ENCODE measurements at regions not wholly inside any gene's neighbourhood (a gene's known extent, or its start where the extent isn't known, plus 50 kb on each side); places are given as distances from the start of the nearest gene placed in this dataset.

DNA sequence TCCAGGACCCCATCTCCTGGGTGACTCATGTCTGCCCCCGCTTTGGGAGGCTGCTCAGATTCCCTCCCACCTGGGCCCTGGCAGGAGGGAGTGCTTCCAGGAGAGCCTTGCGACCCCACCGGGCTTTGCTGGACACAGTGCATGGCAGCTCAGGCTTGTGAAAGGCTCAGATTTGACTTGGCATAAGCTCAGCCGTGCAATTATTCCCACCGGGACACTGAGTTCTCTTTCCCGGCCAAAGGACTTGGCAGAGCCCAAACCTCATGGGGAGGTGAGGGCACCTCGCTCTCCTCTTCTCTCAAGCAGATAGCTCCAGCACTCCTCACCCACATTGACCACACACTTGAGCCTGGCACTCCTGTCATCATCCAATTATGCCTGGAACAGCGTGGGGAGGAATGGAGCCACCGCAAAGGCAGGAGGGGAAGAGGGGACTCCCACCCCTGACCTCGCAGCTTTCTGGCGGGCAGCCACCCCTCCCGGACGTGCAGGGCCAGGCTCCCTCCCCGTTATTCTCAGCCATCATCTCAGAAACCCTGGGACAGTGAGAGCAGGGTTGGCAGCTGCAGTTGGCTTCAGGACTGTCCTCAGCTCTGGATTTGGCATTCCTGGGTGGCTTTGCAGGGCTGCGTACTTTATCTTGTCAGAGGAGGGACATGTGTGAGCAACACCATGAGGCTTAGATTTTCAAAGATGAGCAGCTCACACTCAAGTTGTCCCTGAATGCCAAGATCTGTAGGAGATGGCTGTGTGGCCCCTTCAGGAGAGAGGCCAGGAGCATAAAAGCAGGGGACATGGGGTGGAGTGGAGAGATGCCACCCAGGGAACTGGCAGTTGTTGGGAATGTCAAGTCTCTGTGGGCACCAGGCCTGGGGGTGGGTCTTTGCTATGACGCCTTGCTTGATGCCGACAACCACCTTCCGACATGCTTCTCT, 306.2 kb downstream of the TEX29 start:
- H3K4me3 ChIP-seq, result no peak overlapping the region
- ATAC-seq (no peak), DNase-seq (no peak)
- TF ChIP-seq, protein P1, sequence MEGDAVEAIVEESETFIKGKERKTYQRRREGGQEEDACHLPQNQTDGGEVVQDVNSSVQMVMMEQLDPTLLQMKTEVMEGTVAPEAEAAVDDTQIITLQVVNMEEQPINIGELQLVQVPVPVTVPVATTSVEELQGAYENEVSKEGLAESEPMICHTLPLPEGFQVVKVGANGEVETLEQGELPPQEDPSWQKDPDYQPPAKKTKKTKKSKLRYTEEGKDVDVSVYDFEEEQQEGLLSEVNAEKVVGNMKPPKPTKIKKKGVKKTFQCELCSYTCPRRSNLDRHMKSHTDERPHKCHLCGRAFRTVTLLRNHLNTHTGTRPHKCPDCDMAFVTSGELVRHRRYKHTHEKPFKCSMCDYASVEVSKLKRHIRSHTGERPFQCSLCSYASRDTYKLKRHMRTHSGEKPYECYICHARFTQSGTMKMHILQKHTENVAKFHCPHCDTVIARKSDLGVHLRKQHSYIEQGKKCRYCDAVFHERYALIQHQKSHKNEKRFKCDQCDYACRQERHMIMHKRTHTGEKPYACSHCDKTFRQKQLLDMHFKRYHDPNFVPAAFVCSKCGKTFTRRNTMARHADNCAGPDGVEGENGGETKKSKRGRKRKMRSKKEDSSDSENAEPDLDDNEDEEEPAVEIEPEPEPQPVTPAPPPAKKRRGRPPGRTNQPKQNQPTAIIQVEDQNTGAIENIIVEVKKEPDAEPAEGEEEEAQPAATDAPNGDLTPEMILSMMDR (IDR thresholded peaks at IDR 0.05), result no peak
- intact Hi-C loops (cut with DNase I, micrococcal nuclease), result no loop called here
- H3K36me3 ChIP-seq (ENCODE audit: low read depth), result no peaks in the 10 kb centered on the region
- H3K9me3 ChIP-seq, result no peaks in the 10 kb centered on the region
- H3K4me1 ChIP-seq (ENCODE audit: low read depth), result no peaks in the 10 kb centered on the region

DNA sequence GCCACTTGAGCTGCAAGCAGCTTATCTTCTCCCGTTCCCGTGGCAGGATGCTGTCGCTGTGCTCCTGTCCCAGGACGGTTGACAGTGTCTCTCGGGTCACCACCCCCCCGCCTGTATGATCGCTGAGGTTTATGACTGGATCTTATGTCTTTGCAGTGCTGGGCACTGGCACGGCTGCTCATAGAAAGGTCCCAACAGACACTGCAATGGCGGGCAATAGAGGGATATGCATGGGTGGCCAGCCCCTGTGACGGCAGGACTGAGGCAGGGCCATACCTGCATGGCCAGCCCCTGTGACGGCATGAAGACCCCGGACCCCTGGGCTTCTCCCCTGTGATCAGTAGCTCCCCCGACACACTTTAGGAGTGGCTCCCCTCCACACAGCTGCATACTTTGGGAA, 307.2 kb downstream of the TEX29 start:
- TF ChIP-seq, protein P1 (IDR thresholded peaks at IDR 0.05), result no peak
- no peak for DNase-seq
- no peaks in the 10 kb centered on the region for H3K36me3 ChIP-seq (ENCODE audit: low read depth)
- intact Hi-C loops (cut with DNase I, micrococcal nuclease), result no loop called here
- no peak for ATAC-seq
- no peaks in the 10 kb centered on the region for H3K4me1 ChIP-seq (ENCODE audit: low read depth)
- no peaks in the 10 kb centered on the region for H3K9me3 ChIP-seq
- H3K4me3 ChIP-seq, result no peak overlapping the region

DNA sequence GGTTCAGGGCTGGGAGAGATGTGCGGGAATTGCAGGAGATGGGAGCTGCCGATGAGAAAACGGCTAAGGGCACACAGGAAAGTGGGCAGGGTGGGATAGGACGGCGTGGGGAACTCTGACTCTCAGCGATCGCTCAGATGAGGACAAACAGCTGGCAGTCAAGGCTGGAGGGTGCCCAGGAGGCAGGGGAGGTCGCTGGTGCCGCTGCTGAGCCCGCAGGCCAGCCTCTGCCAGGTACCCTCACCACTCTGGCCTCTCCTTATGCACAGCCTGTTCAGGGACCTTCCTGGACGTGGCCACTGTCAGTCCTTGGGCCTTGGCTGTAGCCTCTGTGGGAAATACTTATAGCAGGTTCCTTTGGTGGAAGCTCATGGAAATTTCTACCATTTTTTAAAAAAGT, 308.6 kb downstream of the TEX29 start:
- DNase-seq (no peak), ATAC-seq (no peak)
- intact Hi-C loops (cut with DNase I, micrococcal nuclease), result no loop called here
- TF ChIP-seq, protein P1 (IDR thresholded peaks at IDR 0.05), result no peak
- no peaks in the 10 kb centered on the region for H3K4me1 ChIP-seq (ENCODE audit: low read depth)
- no peak overlapping the region for H3K4me3 ChIP-seq
- no peaks in the 10 kb centered on the region for H3K36me3 ChIP-seq (ENCODE audit: low read depth)
- no peaks in the 10 kb centered on the region for H3K9me3 ChIP-seq

DNA sequence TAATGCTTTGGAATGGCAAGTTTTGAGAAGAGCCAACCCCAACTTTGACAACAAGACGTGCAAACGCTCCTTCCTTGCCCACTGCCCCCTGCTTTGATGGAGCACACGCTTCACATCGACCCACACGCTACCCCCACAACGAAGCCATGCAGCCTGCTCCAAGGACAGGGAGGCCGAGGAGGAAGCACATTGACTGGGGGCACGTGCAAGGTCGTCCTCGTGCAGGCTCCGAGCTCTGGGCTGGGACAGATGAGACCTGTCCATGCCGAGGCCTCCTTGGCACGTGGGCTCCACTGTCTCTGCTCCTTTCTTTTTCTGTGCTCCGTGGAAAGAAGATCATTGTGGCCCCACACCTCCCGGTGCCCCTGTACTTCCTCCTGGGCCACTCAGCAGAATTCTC, 309.0 kb downstream of the TEX29 start:
- TF ChIP-seq, protein P1 (IDR thresholded peaks at IDR 0.05), result no peak
- Histone ChIP-seq H3K36me3 (ENCODE audit: low read depth) (no peaks in the 10 kb centered on the region), H3K4me3 (no peak overlapping the region), H3K9me3 (no peaks in the 10 kb centered on the region), H3K4me1 (ENCODE audit: low read depth) (no peaks in the 10 kb centered on the region)
- DNase-seq, result no peak
- intact Hi-C loops (cut with DNase I, micrococcal nuclease), result no loop called here
- no peak for ATAC-seq

DNA sequence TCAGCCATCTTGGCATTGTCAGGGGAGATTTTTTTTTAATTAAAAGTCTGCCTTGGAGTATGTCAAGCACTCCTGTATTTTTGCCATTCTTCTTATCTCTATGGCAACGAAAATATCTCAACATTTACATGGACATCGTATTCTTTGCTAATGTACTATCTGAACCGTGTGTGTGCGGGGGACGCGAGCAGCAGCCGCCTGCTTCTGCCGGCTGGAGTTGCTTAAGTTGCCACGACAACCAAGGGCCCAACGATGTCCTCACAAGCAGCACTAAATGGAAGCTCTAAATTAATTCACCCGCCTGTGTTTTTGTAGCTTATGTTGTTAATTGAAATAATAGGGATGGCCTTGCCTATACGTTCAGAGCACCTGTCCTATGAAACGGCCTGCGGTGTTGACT, 309.5 kb downstream of the TEX29 start:
- Histone ChIP-seq H3K4me1 (ENCODE audit: low read depth) (no peaks in the 10 kb centered on the region), H3K36me3 (ENCODE audit: low read depth) (no peaks in the 10 kb centered on the region), H3K4me3 (no peak overlapping the region), H3K9me3 (no peaks in the 10 kb centered on the region)
- intact Hi-C loops (cut with DNase I, micrococcal nuclease), result no loop called here
- TF ChIP-seq, protein P1 (IDR thresholded peaks at IDR 0.05), result no peak
- no peak for ATAC-seq
- DNase-seq, result no peak

Data from mucosa of descending colon (tissue), 3 donors.